ENCODE measurements at regions not wholly inside any gene's neighbourhood (a gene's known extent, or its start where the extent isn't known, plus 50 kb on each side); places are given as distances from the start of the nearest gene placed in this dataset.

- TF ChIP-seq ZBTB33 (IDR thresholded peaks at IDR 0.05) (no peak), RFX5 (IDR thresholded peaks at IDR 0.05; ENCODE audit: low read depth, low read length) (no peak), HSF1 (IDR thresholded peaks at IDR 0.05; ENCODE audit: low read depth, low read length) (no peak), SPI1 (IDR thresholded peaks at IDR 0.05; ENCODE audit: borderline replicate concordance, insufficient read depth, low read depth, low read length) (no peak), CBX3 (IDR thresholded peaks at IDR 0.05; ENCODE audit: borderline replicate concordance, low read depth) (no peak), YBX1 (IDR thresholded peaks at IDR 0.05) (no peak)
These were observed 649.6 kb downstream of the SLITRK1 start (continued) for GRCh38 chr13:83232626-83233025.

- no peak overlapping the region for H3K27ac ChIP-seq (ENCODE audit: control insufficient read depth, insufficient read depth)
- ATAC-seq, result no peak
- H4K20me1 ChIP-seq (ENCODE audit: control insufficient read depth, insufficient read depth), result no peaks in the 10 kb centered on the region
- FAIRE-seq, result no peak
- no peaks in the 10 kb centered on the region for H3K4me1 ChIP-seq (ENCODE audit: control insufficient read depth, insufficient read depth, low read length)
- no peaks in the 10 kb centered on the region for H3K79me2 ChIP-seq (ENCODE audit: control insufficient read depth, insufficient read depth, low read length)
- ChIA-PET POLR2A (no interaction called here), SMC1A (ENCODE audit: uncharacterized antibody, unreplicated experiment) (no interaction called here), RAD21 (ENCODE audit: unreplicated experiment) (no interaction called here), CTCF (no interaction called here)
- no peak overlapping the region for H3K9ac ChIP-seq (ENCODE audit: control insufficient read depth, insufficient read depth, low read length)
- TF ChIP-seq CEBPZ (IDR thresholded peaks at IDR 0.05; ENCODE audit: low read depth, low read length), result no peak
- no peak for TF ChIP-seq TARDBP (IDR thresholded peaks at IDR 0.05; ENCODE audit: borderline replicate concordance)
- no peak for TF ChIP-seq KDM1A (IDR thresholded peaks at IDR 0.05; ENCODE audit: borderline replicate concordance)
- H3K9me3 ChIP-seq (replicated peaks; ENCODE audit: control insufficient read depth, insufficient read depth, low read length), result no peaks in the 10 kb centered on the region
- intact Hi-C loops (cut with micrococcal nuclease; ENCODE audit: unreplicated experiment) (no loop called here), in situ Hi-C loops (cut with MboI) (no loop called here)
- no peak overlapping the region for H3K4me2 ChIP-seq (ENCODE audit: control insufficient read depth, insufficient read depth)
- no peak for DNase-seq (ENCODE audit: low read depth, low spot score)
- no peak overlapping the region for H3K4me3 ChIP-seq
- H2AFZ ChIP-seq (ENCODE audit: control insufficient read depth, low read depth, low read length), result no peak overlapping the region
- no peaks in the 10 kb centered on the region for H3K36me3 ChIP-seq (ENCODE audit: control insufficient read depth in 2 of 2, insufficient read depth in 2 of 2, low read length in 1 of 2)
- BruUV-seq (replicated peaks), result no TSS peak
- no peaks in the 10 kb centered on the region for H3K27me3 ChIP-seq (replicated peaks in 1 of 2; ENCODE audit: control insufficient read depth in 2 of 2, insufficient read depth in 2 of 2, low read length in 1 of 2)
- 0% methylated on average over 1 of the region's 1 CpG for WGBS (ENCODE audit: insufficient coverage, insufficient replicate concordance, low lambda C conversion rate, missing lambda C conversion rate)
These were observed 652.5 kb downstream of the SLITRK1 start for GRCh38 chr13:83229574-83230305.

Measured in GM12878 (cell line).